Nephron progenitor cell (in vitro differentiated cells): ENCODE measurements at regions not wholly inside any gene's neighbourhood (a gene's known extent, or its start where the extent isn't known, plus 50 kb on each side); places are given as distances from the start of the nearest gene placed in this dataset.
"Not testable (repeated sequence)": the region's sequence is repeated elsewhere in the genome, so short reads cannot be mapped to it uniquely, and the experiment has no call there.

Source experiments
- DNase-seq: peaks from one replicate; pipeline ENCODE4 v3.0.0; 2021
- H3K27ac Mint-ChIP-seq: 2 replicates; pipeline ENCODE4 v1.8.0; 2021; ENCODE audit warnings: mild to moderate bottlenecking, moderate library complexity, mixed read lengths
- H3K27me3 Mint-ChIP-seq: 2 replicates; pipeline ENCODE4 v1.8.0; 2021; ENCODE audit warnings: mild to moderate bottlenecking, low read depth, mixed read lengths; ENCODE audit not compliant: poor library complexity
- H3K36me3 Mint-ChIP-seq: 2 replicates; pipeline ENCODE4 v1.8.0; 2021; ENCODE audit warnings: low read depth, mixed read lengths
- H3K4me1 Mint-ChIP-seq: 2 replicates; pipeline ENCODE4 v1.8.0; 2021; ENCODE audit warnings: mixed read lengths
- H3K4me3 Mint-ChIP-seq: 2 replicates; pipeline ENCODE4 v1.8.0; 2021; ENCODE audit warnings: mild to moderate bottlenecking, moderate library complexity, mixed read lengths
- H3K9me3 Mint-ChIP-seq: 2 replicates; pipeline ENCODE4 v1.8.0; 2021; ENCODE audit warnings: mild to moderate bottlenecking, moderate library complexity, mixed read lengths
- CTCF ChIP-seq: fragments of 200-600 bp; sonication (generic); IDR thresholded peaks from 2 replicates; pipeline ENCODE4 v1.5.0; 2021; ENCODE audit warnings: antibody characterized with exemption

- H3K9me3 Mint-ChIP-seq = peaks cover 3% of the 10 kb centered on the region
- no peak overlapping the region for H3K4me3 Mint-ChIP-seq
- H3K27ac Mint-ChIP-seq = no peak overlapping the region
- H3K4me1 Mint-ChIP-seq = peaks cover 16% of the 10 kb centered on the region
- peak; percentile 2 for DNase-seq
- no peak for TF ChIP-seq CTCF
- peaks cover 3% of the 10 kb centered on the region for H3K27me3 Mint-ChIP-seq
- H3K36me3 Mint-ChIP-seq = peaks cover 2% of the 10 kb centered on the region
These were observed 235.6 kb upstream of the RPS23 start for GRCh38 chr5:82513738-82514137.

GRCh38 chr5:82512025-82512424 is 233.9 kb upstream of the RPS23 start:
- H3K27ac Mint-ChIP-seq = no peak overlapping the region
- H3K4me3 Mint-ChIP-seq = no peak overlapping the region
- peaks cover 16% of the 10 kb centered on the region for H3K4me1 Mint-ChIP-seq
- peaks cover 17% of the 10 kb centered on the region for H3K9me3 Mint-ChIP-seq
- no peak for DNase-seq
- peaks cover 8% of the 10 kb centered on the region for H3K36me3 Mint-ChIP-seq
- no peak for TF ChIP-seq CTCF
- H3K27me3 Mint-ChIP-seq = peaks cover 3% of the 10 kb centered on the region

GRCh38 chr5:82511134-82511533 is 233.0 kb upstream of the RPS23 start:
- Mint-ChIP-seq H3K4me1 (peaks cover 16% of the 10 kb centered on the region), H3K27me3 (no peaks in the 10 kb centered on the region), H3K4me3 (no peak overlapping the region), H3K27ac (no peak overlapping the region), H3K36me3 (peaks cover 12% of the 10 kb centered on the region), H3K9me3 (peaks cover 22% of the 10 kb centered on the region)
- DNase-seq = no peak
- no peak for TF ChIP-seq CTCF

- peaks cover 22% of the 10 kb centered on the region for H3K9me3 Mint-ChIP-seq
- no peak for DNase-seq
These were observed 231.6 kb upstream of the RPS23 start for GRCh38 chr5:82509762-82510161.

GRCh38 chr5:82506390-82506789 is 228.2 kb upstream of the RPS23 start:
- Mint-ChIP-seq H3K9me3 (peaks cover 30% of the 10 kb centered on the region), H3K36me3 (peaks cover 12% of the 10 kb centered on the region)
- not testable (repeated sequence) for H3K4me1 Mint-ChIP-seq, H3K27ac Mint-ChIP-seq, DNase-seq, H3K4me3 Mint-ChIP-seq, H3K27me3 Mint-ChIP-seq

More at GRCh38 chr5:82509762-82510161, 231.6 kb upstream of the RPS23 start:
- Mint-ChIP-seq H3K27ac (no peak overlapping the region), H3K4me1 (peaks cover 16% of the 10 kb centered on the region), H3K4me3 (no peak overlapping the region), H3K36me3 (peaks cover 12% of the 10 kb centered on the region), H3K27me3 (no peaks in the 10 kb centered on the region)
- TF ChIP-seq CTCF = no peak

GRCh38 chr5:82499725-82500244 is 221.6 kb upstream of the RPS23 start:
- no peak for TF ChIP-seq CTCF
- H3K27me3 Mint-ChIP-seq = no peaks in the 10 kb centered on the region
- peaks cover 5% of the 10 kb centered on the region for H3K36me3 Mint-ChIP-seq
- H3K27ac Mint-ChIP-seq = no peak overlapping the region
- H3K9me3 Mint-ChIP-seq = peaks cover 26% of the 10 kb centered on the region
- H3K4me1 Mint-ChIP-seq = peaks cover 4% of the 10 kb centered on the region
- DNase-seq = no peak
- no peak overlapping the region for H3K4me3 Mint-ChIP-seq
